GM18951 (cell line): ENCODE measurements at regions not wholly inside any gene's neighbourhood (a gene's known extent, or its start where the extent isn't known, plus 50 kb on each side); places are given as distances from the start of the nearest gene placed in this dataset.

Experiments
- POLR2A ChIP-seq: IDR thresholded peaks from 4 replicates; pipeline ENCODE4 v1.6.1; 2011; ENCODE audit warnings: mild to moderate bottlenecking; ENCODE audit not compliant: insufficient read length, insufficient read depth; ENCODE audit errors: extremely low read depth
- in situ Hi-C: fragments of 300-500 bp; cut with MboI; formaldehyde crosslinking; loops from one replicate; pipeline ENCODE4 v1.12.0; 2022; ENCODE audit warnings: low sequenced_read_pairs, mixed read lengths, inconsistent platforms; ENCODE audit not compliant: unreplicated experiment

GRCh38 chr5:124089578-124089977 lies 577.6 kb downstream of the CSNK1G3 start:
- TF ChIP-seq POLR2A = no peak
- in situ Hi-C loops = no loop called here

DNA sequence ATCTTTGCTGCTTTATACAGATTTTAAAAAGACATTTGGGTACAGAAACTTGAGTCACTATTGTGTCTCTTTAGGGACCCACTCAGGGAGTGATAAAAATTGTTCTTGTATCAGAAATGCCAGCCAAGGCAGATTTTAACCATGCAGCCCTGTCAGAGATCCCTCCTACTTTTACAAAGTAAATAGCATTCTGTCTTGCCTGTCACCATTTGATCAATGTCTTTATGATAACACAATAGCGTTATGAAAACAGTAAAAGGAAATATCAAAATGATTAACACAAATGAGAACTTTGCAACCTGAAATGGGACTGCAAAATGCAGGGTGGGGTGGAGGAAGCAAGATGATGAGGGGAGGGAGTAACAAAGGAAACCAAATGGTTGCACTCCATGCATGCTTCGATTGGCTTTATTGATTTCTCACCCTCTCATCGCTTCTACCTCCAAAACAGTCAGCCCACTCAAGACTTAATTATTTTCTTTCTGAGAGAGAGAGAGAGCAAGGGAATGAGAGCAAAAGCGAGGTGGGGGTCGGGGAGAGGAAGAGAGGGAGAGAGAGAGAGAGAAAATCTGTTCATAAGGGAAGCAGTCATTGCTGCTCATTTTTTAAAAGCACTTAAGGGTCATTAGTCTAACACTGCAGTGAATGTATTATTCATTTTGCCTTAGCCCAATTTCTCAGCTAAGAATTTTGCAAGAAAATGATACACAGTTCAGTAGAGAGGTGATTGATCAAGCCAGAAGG lies 576.5 kb downstream of the CSNK1G3 start:
- in situ Hi-C loops = no loop called here
- no peak for TF ChIP-seq POLR2A

DNA sequence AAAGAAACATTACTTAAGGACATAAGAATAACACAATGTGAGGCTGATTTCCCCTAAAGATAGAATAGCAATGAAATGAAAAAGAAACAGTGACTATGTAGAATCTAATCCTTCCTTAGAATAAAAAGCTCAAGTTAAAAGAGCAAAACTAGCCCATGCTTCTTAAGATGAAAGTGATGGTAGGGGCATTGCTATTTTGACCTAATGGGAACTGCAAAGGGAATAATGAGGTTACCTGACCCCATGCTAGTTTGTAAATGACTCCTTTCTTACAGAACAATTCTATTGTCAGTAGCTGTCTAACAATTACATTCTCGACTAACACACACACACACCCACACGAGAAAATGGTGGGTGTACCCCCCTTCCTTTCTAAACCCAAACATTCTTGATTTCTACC lies 575.8 kb downstream of the CSNK1G3 start:
- in situ Hi-C loops = no loop called here
- TF ChIP-seq POLR2A = no peak

- no peak for TF ChIP-seq POLR2A
- in situ Hi-C loops = no loop called here
Observed at GRCh38 chr5:124080256-124080655, 568.3 kb downstream of the CSNK1G3 start.

DNA sequence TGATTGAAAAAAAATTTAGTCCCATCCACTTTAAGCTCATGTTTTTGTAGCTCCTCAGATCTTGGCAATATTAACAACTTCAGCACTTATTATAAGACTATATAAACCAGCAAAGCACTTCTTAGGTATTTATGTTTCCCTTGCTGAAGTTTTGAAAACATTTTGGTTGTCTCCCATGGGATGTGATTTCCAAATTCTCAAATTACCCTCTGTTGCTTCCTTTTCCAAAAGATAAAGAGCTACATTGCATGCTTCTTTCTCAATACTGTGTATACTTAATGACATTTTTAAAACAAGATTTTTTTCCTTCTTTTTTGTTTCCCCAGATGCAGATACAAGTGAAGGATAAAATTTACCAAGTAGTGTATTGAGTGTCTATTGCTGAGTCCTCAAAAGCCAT lies 567.1 kb downstream of the CSNK1G3 start:
- TF ChIP-seq POLR2A = no peak
- in situ Hi-C loops = no loop called here

GRCh38 chr5:124074500-124074899 lies 562.5 kb downstream of the CSNK1G3 start:
- no peak for TF ChIP-seq POLR2A
- in situ Hi-C loops = no loop called here

DNA sequence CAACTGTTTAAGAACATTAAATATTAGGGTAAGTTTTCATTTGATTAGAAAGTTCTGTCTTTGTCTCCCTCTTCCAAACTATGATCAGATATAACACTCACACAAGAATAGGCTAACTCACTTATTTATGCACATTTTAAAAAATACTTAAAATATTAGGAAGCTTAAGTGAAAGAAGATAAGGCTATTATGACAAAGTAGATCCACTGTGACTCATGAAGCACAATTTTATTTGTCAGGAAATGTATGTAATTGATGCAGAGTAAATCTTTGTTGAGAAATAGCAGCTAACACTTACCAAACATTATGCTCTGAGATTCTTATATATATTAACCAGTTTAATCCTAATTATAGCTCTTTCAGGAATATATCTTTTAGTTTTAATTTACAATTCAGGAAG lies 560.6 kb downstream of the CSNK1G3 start:
- TF ChIP-seq POLR2A = no peak
- in situ Hi-C loops = no loop called here

DNA sequence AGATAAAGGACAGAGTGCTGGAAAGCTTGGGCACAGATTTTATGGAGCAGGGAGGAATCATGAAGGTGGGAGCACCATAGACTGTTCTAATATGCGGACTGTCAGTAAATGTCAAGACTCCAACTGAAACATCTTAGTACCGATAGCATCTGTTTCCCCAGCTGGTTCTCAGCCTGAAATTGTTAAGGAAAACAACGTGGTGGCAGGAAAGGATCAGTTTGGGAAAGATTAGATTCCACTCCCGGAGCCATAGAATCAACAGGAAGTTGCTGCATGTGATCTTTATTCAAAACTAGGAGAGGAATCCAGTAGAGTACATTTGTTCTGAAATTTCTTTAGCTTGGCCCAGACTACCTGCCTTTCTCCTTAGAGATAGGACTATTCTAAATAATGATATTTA lies 559.1 kb downstream of the CSNK1G3 start:
- no peak for TF ChIP-seq POLR2A
- in situ Hi-C loops = no loop called here

DNA sequence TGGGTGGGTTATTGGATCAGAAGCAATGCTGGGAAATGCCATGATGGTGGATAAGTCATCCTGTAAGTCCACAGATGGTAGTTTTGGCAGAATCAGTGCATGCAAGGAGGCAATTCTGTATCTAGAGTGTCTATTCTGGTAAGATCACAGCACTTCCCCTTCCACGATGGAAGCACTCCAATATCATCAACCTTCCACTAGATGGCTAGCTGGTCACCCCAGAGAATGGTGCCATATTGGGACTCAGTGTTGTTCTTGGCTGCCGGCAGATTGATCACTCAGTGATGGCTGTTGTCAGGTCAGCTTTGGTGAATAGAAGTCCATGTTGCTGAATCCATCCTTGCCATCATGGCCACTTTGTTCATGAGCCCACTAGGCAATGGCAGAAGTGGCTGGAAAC lies 553.5 kb downstream of the CSNK1G3 start:
- no peak for TF ChIP-seq POLR2A
- in situ Hi-C loops = no loop called here

DNA sequence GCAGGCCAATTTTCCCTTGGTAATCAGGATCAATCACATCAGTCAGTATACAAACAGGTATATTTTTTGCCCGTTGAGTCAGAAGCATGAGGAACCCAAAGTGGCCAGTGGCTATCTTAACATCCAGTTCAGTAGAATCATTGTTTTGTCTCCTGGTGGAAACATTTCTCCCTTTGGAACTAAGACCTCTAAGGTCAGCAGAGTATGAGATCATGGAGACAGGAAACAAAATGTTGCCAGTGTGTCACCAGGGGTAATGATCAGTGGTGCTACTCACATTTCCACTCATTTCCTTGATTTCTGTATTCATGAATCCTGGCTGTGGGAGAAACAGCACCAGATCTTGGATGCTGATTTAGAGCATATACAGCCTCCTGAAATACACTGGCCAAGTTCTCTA lies 553.0 kb downstream of the CSNK1G3 start:
- TF ChIP-seq POLR2A = no peak
- in situ Hi-C loops = no loop called here

DNA sequence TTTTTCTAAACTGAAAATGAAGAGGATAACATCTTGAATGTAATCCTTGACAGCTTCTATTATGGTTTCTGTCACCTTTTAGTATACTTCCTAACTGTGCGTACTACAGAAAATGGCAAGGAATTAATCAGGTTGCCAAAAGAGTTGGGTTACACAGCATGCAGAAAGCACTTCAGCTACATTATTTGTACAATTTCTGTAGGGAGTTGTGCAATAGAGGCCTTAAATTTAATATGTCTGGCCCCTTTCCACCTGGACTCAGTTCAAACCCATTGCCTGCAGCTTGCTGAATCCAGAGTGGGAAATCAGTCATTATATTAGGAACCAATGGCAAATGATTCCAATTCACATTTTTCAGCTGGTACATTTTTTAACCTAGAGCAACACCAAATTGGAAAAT lies 549.7 kb downstream of the CSNK1G3 start:
- in situ Hi-C loops = no loop called here
- TF ChIP-seq POLR2A = no peak

DNA sequence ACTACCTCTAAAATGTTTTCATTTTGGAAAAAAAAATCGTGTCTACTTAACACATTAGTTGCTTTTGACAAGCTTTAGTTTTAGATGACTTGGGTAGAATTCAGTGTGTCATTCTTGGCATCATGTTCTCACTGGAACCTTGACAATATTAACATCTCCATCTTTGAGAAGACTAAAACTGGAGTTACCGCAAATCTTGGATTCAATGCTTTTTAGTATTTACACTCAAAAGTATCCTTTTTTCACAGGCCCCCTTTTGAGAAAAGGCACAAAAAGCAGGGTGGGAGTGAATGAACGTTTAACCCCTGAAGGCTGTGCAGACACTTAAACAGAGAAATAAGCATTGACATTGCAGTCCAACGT lies 549.1 kb downstream of the CSNK1G3 start:
- in situ Hi-C loops = no loop called here

DNA sequence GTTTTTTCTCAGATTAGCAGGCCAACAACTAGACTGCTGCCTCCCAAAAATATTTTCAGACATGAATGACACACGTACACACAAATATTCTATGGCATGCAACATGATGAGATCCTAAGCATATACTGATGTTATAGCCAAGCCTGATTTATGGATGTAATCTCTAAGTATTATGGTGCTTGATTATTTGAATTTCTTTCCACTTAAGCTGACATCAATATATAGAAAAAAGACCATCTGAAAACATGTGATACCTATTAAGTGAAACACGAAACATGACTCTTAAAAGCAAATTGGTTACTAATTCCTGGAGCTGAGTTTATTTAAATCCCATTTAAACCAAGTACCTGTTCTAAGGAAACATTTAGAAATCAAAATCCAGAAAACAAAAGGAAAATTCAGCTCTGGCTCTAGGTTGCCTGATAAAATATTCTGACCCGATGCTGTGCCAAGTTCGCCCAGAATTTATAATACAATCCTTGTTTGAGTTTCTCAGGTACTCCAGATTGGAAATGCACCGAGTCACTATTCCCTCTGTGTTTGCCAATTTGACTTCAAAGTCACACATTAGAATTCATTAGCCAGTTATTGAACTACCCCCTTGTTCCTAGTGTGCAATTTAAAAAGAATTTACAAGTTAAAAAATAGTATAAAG lies 548.6 kb downstream of the CSNK1G3 start:
- in situ Hi-C loops = no loop called here
- TF ChIP-seq POLR2A = no peak

More for the DNA sequence above, 549.1 kb downstream of the CSNK1G3 start:
- TF ChIP-seq POLR2A = no peak

DNA sequence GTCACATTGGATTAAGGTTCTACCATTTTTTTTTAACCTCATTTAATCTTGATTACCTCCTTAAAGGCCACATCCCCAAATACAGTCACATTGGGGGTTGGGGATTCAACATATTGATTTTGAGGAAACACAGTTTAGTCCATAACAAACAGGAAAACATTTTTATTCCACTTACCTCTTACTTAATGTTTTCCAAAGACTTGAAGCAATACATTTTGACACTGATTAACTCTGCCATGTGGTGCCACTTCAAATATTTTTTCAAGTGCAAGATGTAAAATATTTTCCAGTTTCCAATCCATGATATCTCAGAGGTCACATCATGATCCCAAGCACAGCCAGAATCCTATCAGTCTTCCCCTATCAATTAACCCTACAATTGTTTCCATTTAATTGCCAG lies 548.0 kb downstream of the CSNK1G3 start:
- in situ Hi-C loops = no loop called here

DNA sequence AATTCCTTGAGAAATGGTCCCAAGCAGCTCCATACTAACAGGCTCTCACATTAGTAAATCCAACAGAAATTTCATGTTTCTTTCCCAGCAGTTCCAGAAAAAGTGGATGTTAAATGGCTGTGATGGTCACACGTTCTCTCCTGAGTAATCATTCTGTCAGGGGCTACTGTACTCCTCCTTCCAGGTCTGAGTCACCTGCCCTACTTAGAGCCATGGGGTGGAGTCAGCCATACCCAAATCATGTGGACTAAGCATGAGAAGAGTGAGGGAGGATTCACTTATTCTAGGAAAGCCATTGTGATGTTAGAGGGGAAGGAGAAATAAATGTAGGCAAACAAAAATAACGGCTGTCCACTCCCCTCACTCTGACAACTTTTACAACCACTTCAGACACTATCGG lies 547.2 kb downstream of the CSNK1G3 start:
- no peak for TF ChIP-seq POLR2A
- in situ Hi-C loops = no loop called here

More for the DNA sequence above, 548.0 kb downstream of the CSNK1G3 start:
- TF ChIP-seq POLR2A = no peak

DNA sequence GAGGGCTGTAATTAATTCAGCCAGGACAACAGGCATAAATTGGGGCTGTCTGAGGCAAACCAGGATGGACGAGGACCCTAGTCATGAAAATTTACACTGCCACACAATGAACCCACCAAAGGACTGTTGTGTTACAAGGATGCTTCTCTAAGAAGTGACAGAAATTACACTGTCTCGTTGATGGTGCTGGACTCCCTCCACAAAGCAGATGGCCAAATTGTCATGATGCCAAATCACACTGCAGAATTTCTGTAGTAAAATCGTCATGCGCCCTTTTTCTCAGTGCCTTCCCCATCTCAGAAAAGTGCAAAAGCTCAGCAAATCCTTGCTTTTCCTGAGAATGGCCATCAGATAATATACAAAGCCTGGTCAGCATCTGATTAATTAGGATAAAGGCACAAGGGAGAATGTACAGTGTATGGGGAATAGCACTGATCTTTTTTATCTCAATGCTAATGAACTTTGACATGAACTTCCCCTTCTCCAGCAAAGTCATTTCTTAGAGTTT lies 545.8 kb downstream of the CSNK1G3 start:
- TF ChIP-seq POLR2A = no peak
- in situ Hi-C loops = no loop called here
